HL-60 (cell line): ENCODE measurements at regions not wholly inside any gene's neighbourhood (a gene's known extent, or its start where the extent isn't known, plus 50 kb on each side); places are given as distances from the start of the nearest gene placed in this dataset.

Source experiments
- CTCF ChIP-seq: IDR thresholded peaks from one replicate; pipeline ENCODE4 v1.5.1; 2011; ENCODE audit warnings: low read length, control low read depth, inconsistent platforms; ENCODE audit not compliant: insufficient read depth
- GABPA ChIP-seq: IDR thresholded peaks from 2 replicates; pipeline ENCODE4 v1.6.1; 2012; ENCODE audit warnings: low read depth
- POLR2AphosphoS5 ChIP-seq: IDR thresholded peaks from 2 replicates; pipeline ENCODE4 v1.6.1; 2012; ENCODE audit warnings: low read depth
- REST ChIP-seq: IDR thresholded peaks from 2 replicates; pipeline ENCODE4 v1.6.1; 2012; ENCODE audit warnings: low read depth; ENCODE audit not compliant: insufficient replicate concordance
- SPI1 ChIP-seq: IDR thresholded peaks from 2 replicates; pipeline ENCODE4 v1.6.1; 2012; ENCODE audit warnings: low read depth, mild to moderate bottlenecking, borderline replicate concordance

DNA sequence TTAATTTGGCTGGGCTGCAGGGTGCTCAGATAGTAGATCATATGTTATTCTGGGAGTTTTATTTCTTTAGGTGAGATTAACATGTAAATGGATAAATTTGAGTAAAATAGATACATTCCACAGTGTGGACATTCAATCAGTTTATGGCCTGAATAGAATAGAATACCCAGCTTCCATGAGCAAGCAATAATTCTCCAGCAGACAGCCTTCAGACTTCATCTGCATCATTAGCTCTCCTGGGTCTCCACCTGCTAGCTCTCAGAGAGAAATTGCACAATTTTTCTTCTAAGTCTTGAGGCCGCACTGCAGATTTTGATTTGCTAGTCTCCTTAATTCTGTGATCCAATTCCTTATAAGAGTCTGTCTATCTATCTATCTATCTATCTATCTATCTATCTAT, 420.3 kb upstream of the BOD1L1 start:
- no peak for TF ChIP-seq REST
- no peak for TF ChIP-seq POLR2AphosphoS5
- no peak for TF ChIP-seq CTCF
- TF ChIP-seq GABPA = no peak
- TF ChIP-seq SPI1 = no peak
